Effector memory CD8-positive, alpha-beta T cell (primary cell): ENCODE measurements at regions not wholly inside any gene's neighbourhood (a gene's known extent, or its start where the extent isn't known, plus 50 kb on each side); places are given as distances from the start of the nearest gene placed in this dataset.

Experiments used
- ATAC-seq: fragments of 150-1000 bp; cut with Tn5 transposase; replicated peaks from 2 replicates; pipeline ENCODE4 v1.10.0; 2021; ENCODE audit warnings: mild to moderate bottlenecking, moderate library complexity
- DNase-seq, 3 experiments: peaks; one replicate each; pipeline ENCODE4 v3.0.0; 2021
- H3K27ac Mint-ChIP-seq, 2 donors: one replicate each; pipeline ENCODE4 v1.8.0; 2022; ENCODE audit warnings: mild to moderate bottlenecking in 2 of 2, mixed read lengths in 2 of 2, moderate library complexity in 2 of 2
- H3K27me3 Mint-ChIP-seq, 2 donors: one replicate each; pipeline ENCODE4 v1.8.0; 2022; ENCODE audit warnings: mixed read lengths in 2 of 2
- H3K36me3 Mint-ChIP-seq: one replicate; pipeline ENCODE4 v1.8.0; 2022; ENCODE audit warnings: mild to moderate bottlenecking, moderate library complexity, mixed read lengths; ENCODE audit not compliant: insufficient read depth
- H3K4me1 Mint-ChIP-seq, 2 donors: one replicate each; pipeline ENCODE4 v1.8.0; 2022; ENCODE audit warnings: low read depth in 2 of 2, mixed read lengths in 2 of 2
- H3K4me3 Mint-ChIP-seq, 2 donors: one replicate each; pipeline ENCODE4 v1.8.0; 2022; ENCODE audit warnings: mild to moderate bottlenecking in 2 of 2, mixed read lengths in 2 of 2, moderate library complexity in 2 of 2
- H3K9me3 Mint-ChIP-seq, 2 donors: one replicate each; pipeline ENCODE4 v1.8.0; 2022; ENCODE audit warnings: mixed read lengths in 2 of 2

DNA sequence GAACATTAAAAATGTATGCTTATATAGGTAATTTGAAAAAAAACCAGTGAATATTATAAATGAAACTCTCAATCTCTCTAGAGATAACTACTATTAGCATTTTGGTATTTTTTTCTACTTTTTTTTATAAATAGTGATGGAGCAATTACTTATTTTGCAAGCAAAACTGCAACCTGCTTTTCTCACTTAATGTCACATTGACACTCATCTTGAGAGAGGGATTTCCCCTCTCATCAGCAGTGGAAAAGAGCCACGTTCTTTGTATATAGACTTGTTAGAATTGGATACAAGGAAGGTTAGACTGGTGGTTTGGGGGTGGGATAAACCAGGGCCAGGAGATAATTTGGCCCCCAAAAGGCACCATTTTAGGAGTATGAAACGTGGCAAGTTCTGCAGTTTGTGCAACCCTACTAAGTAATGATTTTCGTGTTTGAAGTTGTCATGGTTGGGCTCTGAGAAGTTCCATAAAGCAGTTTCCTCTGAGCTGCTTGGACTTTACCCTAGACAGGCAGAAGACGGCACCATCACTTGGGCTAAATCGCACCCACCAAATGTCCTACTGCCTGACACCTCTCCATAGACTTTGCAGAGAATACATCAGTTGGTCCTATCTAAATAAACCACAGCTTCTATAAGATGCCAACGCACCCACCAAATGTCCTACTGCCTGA lies 194.0 kb downstream of the ACTR3 start:
- no peaks in the 10 kb centered on the region for H3K4me1 Mint-ChIP-seq

GRCh38 chr2:114085238-114085637 lies 195.3 kb downstream of the ACTR3 start:
- no peaks in the 10 kb centered on the region for H3K4me1 Mint-ChIP-seq
- peaks cover 25 to 31% of the 10 kb centered on the region in 2 donors for H3K27me3 Mint-ChIP-seq
- DNase-seq (no peak), ATAC-seq (no peak)
- no peak overlapping the region for H3K27ac Mint-ChIP-seq
- H3K36me3 Mint-ChIP-seq: no peaks in the 10 kb centered on the region
- H3K9me3 Mint-ChIP-seq: peaks cover 0 to 3% of the 10 kb centered on the region in 2 donors
- no peak overlapping the region for H3K4me3 Mint-ChIP-seq

More for the DNA sequence above, 194.0 kb downstream of the ACTR3 start:
- H3K9me3 Mint-ChIP-seq: peaks cover 0 to 3% of the 10 kb centered on the region in 2 donors
- H3K4me3 Mint-ChIP-seq: no peak overlapping the region
- H3K36me3 Mint-ChIP-seq: no peaks in the 10 kb centered on the region
- peaks cover 30 to 31% of the 10 kb centered on the region in 2 donors for H3K27me3 Mint-ChIP-seq
- H3K27ac Mint-ChIP-seq: no peak overlapping the region
- DNase-seq: no peak
- no peak for ATAC-seq

GRCh38 chr2:114085992-114086391 lies 196.1 kb downstream of the ACTR3 start:
- Mint-ChIP-seq H3K4me1 (no peaks in the 10 kb centered on the region), H3K36me3 (no peaks in the 10 kb centered on the region), H3K4me3 (no peak overlapping the region), H3K9me3 (peaks cover 0 to 3% of the 10 kb centered on the region in 2 donors), H3K27ac (no peak overlapping the region), H3K27me3 (peaks cover 25 to 31% of the 10 kb centered on the region in 2 donors)
- DNase-seq (no peak), ATAC-seq (no peak)

DNA sequence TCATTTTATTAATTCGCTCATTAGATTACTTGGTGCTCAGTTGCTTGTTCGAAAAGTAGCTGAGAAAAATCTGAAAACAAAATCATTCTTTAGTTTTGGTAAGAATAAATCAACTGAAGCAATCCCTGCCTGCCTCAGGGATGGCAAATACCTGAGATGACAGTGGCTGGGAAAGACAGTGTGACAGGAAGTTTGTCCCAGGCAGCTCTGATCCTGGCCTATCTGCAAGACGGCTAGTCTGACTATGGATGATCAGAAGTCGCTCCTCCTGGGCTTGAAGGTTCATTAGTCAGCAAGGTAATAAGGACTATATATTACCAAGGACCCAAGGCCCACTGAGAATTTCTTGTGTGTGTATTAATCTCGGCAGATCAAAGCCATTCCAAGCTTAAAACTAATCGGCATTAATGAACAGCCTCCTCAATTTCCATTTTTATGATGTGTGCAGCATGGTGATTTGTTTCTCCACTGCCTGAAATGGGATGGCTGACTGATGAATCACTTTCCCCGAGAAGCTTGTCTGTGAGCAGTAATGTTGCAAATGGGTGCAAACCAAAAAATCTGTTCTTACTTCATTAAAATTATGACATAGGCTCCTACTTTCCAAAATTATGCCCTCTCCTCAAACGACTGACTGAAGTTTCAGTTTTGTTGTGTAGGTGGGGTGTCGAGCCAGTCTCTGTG lies 199.9 kb downstream of the ACTR3 start:
- peaks cover 13 to 18% of the 10 kb centered on the region in 2 donors for H3K27me3 Mint-ChIP-seq
- no peak overlapping the region for H3K4me3 Mint-ChIP-seq
- DNase-seq (no peak), ATAC-seq (no peak)
- no peaks in the 10 kb centered on the region for H3K36me3 Mint-ChIP-seq
- no peak overlapping the region for H3K27ac Mint-ChIP-seq
- H3K4me1 Mint-ChIP-seq: no peaks in the 10 kb centered on the region
- peaks cover 0 to 1% of the 10 kb centered on the region in 2 donors for H3K9me3 Mint-ChIP-seq

GRCh38 chr2:114091010-114091409 lies 201.1 kb downstream of the ACTR3 start:
- Mint-ChIP-seq H3K27ac (no peak overlapping the region), H3K27me3 (peaks cover 10 to 13% of the 10 kb centered on the region in 2 donors), H3K4me1 (no peaks in the 10 kb centered on the region), H3K36me3 (no peaks in the 10 kb centered on the region), H3K9me3 (no peaks in the 10 kb centered on the region), H3K4me3 (no peak overlapping the region)
- ATAC-seq (no peak), DNase-seq (no peak)

GRCh38 chr2:114108249-114108648 lies 218.4 kb downstream of the ACTR3 start:
- Mint-ChIP-seq H3K27me3 (peaks cover 32 to 48% of the 10 kb centered on the region in 2 donors), H3K36me3 (no peaks in the 10 kb centered on the region), H3K4me3 (no peak overlapping the region), H3K4me1 (no peaks in the 10 kb centered on the region), H3K27ac (no peak overlapping the region), H3K9me3 (peaks cover 0 to 3% of the 10 kb centered on the region in 2 donors)
- DNase-seq (no peak), ATAC-seq (no peak)

- ATAC-seq: no peak
- DNase-seq: no peak
- Mint-ChIP-seq H3K9me3 (peaks cover 0 to 3% of the 10 kb centered on the region in 2 donors), H3K4me1 (no peaks in the 10 kb centered on the region), H3K36me3 (no peaks in the 10 kb centered on the region), H3K4me3 (no peak overlapping the region), H3K27ac (no peak overlapping the region), H3K27me3 (peaks cover 39 to 48% of the 10 kb centered on the region in 2 donors)
Observed at GRCh38 chr2:114108824-114109416, 219.0 kb downstream of the ACTR3 start.

GRCh38 chr2:114111329-114111728 lies 221.4 kb downstream of the ACTR3 start:
- no peak for ATAC-seq
- H3K36me3 Mint-ChIP-seq: no peaks in the 10 kb centered on the region
- H3K27me3 Mint-ChIP-seq: peaks cover 41 to 48% of the 10 kb centered on the region in 2 donors
- DNase-seq: no peak
- no peaks in the 10 kb centered on the region for H3K9me3 Mint-ChIP-seq
- H3K4me1 Mint-ChIP-seq: no peaks in the 10 kb centered on the region
- no peak overlapping the region for H3K27ac Mint-ChIP-seq
- no peak overlapping the region for H3K4me3 Mint-ChIP-seq

GRCh38 chr2:114113518-114113917 lies 223.6 kb downstream of the ACTR3 start:
- Mint-ChIP-seq H3K4me3 (no peak overlapping the region), H3K9me3 (no peaks in the 10 kb centered on the region), H3K36me3 (no peaks in the 10 kb centered on the region), H3K27ac (no peak overlapping the region), H3K27me3 (peaks cover 35 to 63% of the 10 kb centered on the region in 2 donors), H3K4me1 (no peaks in the 10 kb centered on the region)
- DNase-seq (no peak), ATAC-seq (no peak)

DNA sequence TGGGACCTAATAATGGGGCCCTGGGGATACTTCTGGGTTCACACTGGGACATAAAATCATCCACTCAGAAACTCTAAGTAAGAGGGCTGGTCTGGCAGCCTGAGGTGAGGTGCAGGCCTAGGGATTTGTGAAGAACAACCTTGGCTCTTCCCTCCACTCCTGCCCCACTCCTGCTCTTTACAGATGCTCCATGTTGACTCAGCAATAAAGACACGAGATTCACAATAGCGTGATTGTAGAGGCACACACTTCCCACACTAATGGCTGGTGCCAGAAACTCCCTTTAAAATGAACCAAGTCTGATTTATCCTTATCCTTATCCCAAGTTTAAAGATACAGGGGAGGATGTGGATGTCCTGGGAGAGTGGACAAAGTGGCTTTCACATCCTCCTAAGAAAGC lies 228.2 kb downstream of the ACTR3 start:
- ATAC-seq (no peak), DNase-seq (no peak)
- no peak overlapping the region for H3K27ac Mint-ChIP-seq
- H3K4me1 Mint-ChIP-seq: no peaks in the 10 kb centered on the region
- H3K27me3 Mint-ChIP-seq: peaks cover 18 to 44% of the 10 kb centered on the region in 2 donors
- no peaks in the 10 kb centered on the region for H3K9me3 Mint-ChIP-seq
- H3K4me3 Mint-ChIP-seq: no peak overlapping the region
- H3K36me3 Mint-ChIP-seq: no peaks in the 10 kb centered on the region

DNA sequence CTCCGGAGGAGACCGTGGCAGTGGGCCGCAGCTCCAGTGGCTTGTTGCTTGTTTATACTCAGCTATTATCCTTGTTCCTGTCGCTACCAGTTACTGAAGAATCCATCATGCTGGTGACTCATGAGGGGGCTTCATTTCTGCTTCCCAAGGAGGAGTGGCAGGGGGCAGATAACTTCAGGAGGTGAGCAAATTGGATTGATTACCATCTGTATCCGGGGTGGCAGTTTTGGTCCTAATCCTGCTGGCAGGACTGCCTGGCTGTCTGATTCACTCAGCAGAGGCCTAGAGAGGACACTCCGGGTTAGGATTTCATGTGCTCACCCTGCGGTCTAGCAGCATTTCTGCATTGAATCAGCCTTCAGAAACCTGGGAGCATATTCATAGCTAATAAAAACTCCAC lies 230.0 kb downstream of the ACTR3 start:
- Mint-ChIP-seq H3K36me3 (no peaks in the 10 kb centered on the region), H3K27me3 (peaks cover 20 to 37% of the 10 kb centered on the region in 2 donors), H3K4me3 (no peak overlapping the region), H3K9me3 (no peaks in the 10 kb centered on the region), H3K27ac (no peak overlapping the region), H3K4me1 (no peaks in the 10 kb centered on the region)
- DNase-seq: no peak
- ATAC-seq: no peak

- Mint-ChIP-seq H3K4me3 (no peak overlapping the region), H3K36me3 (no peaks in the 10 kb centered on the region), H3K9me3 (no peaks in the 10 kb centered on the region), H3K27me3 (peaks cover 16 to 45% of the 10 kb centered on the region in 2 donors), H3K4me1 (no peaks in the 10 kb centered on the region), H3K27ac (no peak overlapping the region)
- DNase-seq (no peak), ATAC-seq (no peak)
Observed at GRCh38 chr2:114122930-114123329, 233.0 kb downstream of the ACTR3 start.

GRCh38 chr2:114123925-114124324 lies 234.0 kb downstream of the ACTR3 start:
- Mint-ChIP-seq H3K27ac (no peak overlapping the region), H3K4me3 (no peak overlapping the region), H3K27me3 (peaks cover 16 to 45% of the 10 kb centered on the region in 2 donors), H3K4me1 (no peaks in the 10 kb centered on the region), H3K9me3 (no peaks in the 10 kb centered on the region), H3K36me3 (no peaks in the 10 kb centered on the region)
- DNase-seq: no peak
- no peak for ATAC-seq

- Mint-ChIP-seq H3K27ac (no peak overlapping the region), H3K27me3 (peaks cover 32 to 73% of the 10 kb centered on the region in 2 donors), H3K9me3 (no peaks in the 10 kb centered on the region), H3K4me3 (no peak overlapping the region), H3K36me3 (no peaks in the 10 kb centered on the region), H3K4me1 (no peaks in the 10 kb centered on the region)
- no peak for ATAC-seq
- no peak for DNase-seq
Observed at GRCh38 chr2:114127372-114127771, 237.5 kb downstream of the ACTR3 start.
